CD14-positive monocyte (primary cell): ENCODE measurements at regions not wholly inside any gene's neighbourhood (a gene's known extent, or its start where the extent isn't known, plus 50 kb on each side); places are given as distances from the start of the nearest gene placed in this dataset.

Experiments
- DNase-seq, 3 donors: peaks; one replicate each; pipeline ENCODE4 v3.0.0-alpha.2; 2011 to 2022
- H2AFZ ChIP-seq: 2 replicates; pipeline ENCODE4 v1.6.0; 2012; ENCODE audit warnings: mild to moderate bottlenecking, low read depth, low read length, inconsistent platforms; ENCODE audit not compliant: insufficient read depth, poor library complexity, severe bottlenecking
- H3K27ac ChIP-seq, 2 donors: 1 replicate in 1 of 2; 2 replicates in 1 of 2; pipeline ENCODE4 v1.5.1; 2012 to 2013; ENCODE audit warnings: low read length in 2 of 2, control low read depth in 1 of 2, inconsistent platforms in 1 of 2, low read depth in 1 of 2, mild to moderate bottlenecking in 1 of 2
- H3K27me3 ChIP-seq, 2 donors: one replicate each; pipeline versions ENCODE4 v1.6.0 to v1.6.1; 2011 to 2013; ENCODE audit warnings: low read length in 2 of 2; ENCODE audit not compliant: control insufficient read depth in 2 of 2, insufficient read depth in 2 of 2
- H3K36me3 ChIP-seq, 2 donors: replicated peaks in 1 of 2; 1 replicate in 1 of 2; 2 replicates in 1 of 2; pipeline versions ENCODE4 v1.5.1 to v1.6.1; 2012 to 2013; ENCODE audit warnings: low read length in 2 of 2, control low read depth in 1 of 2, inconsistent platforms in 1 of 2, mild to moderate bottlenecking in 1 of 2; ENCODE audit not compliant: insufficient read depth in 2 of 2, control insufficient read depth in 1 of 2
- H3K4me1 ChIP-seq, 2 donors: 1 replicate in 1 of 2; 2 replicates in 1 of 2; pipeline versions ENCODE4 v1.5.1 to v1.6.1; 2012 to 2013; ENCODE audit warnings: low read length in 2 of 2, control low read depth in 1 of 2, inconsistent platforms in 1 of 2, mild to moderate bottlenecking in 1 of 2, moderate library complexity in 1 of 2; ENCODE audit not compliant: insufficient read depth in 2 of 2, control insufficient read depth in 1 of 2
- H3K4me2 ChIP-seq: replicated peaks from 2 replicates; pipeline ENCODE3; 2012; ENCODE audit warnings: low read length, moderate library complexity, mild to moderate bottlenecking; ENCODE audit not compliant: poor library complexity, severe bottlenecking; ENCODE audit errors: extremely low read depth
- H3K4me3 ChIP-seq, 3 experiments: fragments of 200-600 bp in 1 of 3; sonication (generic) in 1 of 3; replicated peaks in 1 of 3; 1 replicate in 2 of 3; 2 replicates in 1 of 3; pipeline ENCODE4 v1.5.1; 2011 to 2013; ENCODE audit warnings: low read length in 3 of 3, mild to moderate bottlenecking in 3 of 3, control low read depth in 2 of 3, low read depth in 2 of 3, inconsistent platforms in 1 of 3, moderate library complexity in 1 of 3
- H3K79me2 ChIP-seq: 2 replicates; pipeline ENCODE4 v1.6.0; 2012; ENCODE audit warnings: mild to moderate bottlenecking, control low read depth, inconsistent platforms, low read length, moderate library complexity; ENCODE audit not compliant: insufficient read depth
- H3K9ac ChIP-seq: 2 replicates; pipeline ENCODE4 v1.6.0; 2017; ENCODE audit warnings: low read length, mild to moderate bottlenecking; ENCODE audit not compliant: insufficient read depth, poor library complexity, severe bottlenecking
- H3K9me3 ChIP-seq, 2 donors: replicated peaks in 1 of 2; 1 replicate in 1 of 2; 2 replicates in 1 of 2; pipeline versions ENCODE4 v1.5.1 to v1.6.1; 2012 to 2013; ENCODE audit warnings: low read length in 2 of 2, control low read depth in 1 of 2; ENCODE audit not compliant: control insufficient read depth in 1 of 2, insufficient read depth in 1 of 2
- H4K20me1 ChIP-seq: 2 replicates; pipeline ENCODE4 v1.6.0; 2012; ENCODE audit warnings: mild to moderate bottlenecking, low read length, control low read depth, moderate library complexity; ENCODE audit not compliant: insufficient read depth
- H3K27ac Mint-ChIP-seq, 7 donors: one replicate each; pipeline ENCODE4 v1.8.0; 2020; ENCODE audit warnings: mild to moderate bottlenecking in 7 of 7, mixed read lengths in 7 of 7, moderate library complexity in 6 of 7, inconsistent platforms in 2 of 7
- H3K27me3 Mint-ChIP-seq, 3 donors: one replicate each; pipeline ENCODE4 v1.8.0; 2021 to 2022; ENCODE audit warnings: low read depth in 3 of 3, mild to moderate bottlenecking in 3 of 3, mixed read lengths in 3 of 3, moderate library complexity in 3 of 3, inconsistent platforms in 1 of 3
- H3K36me3 Mint-ChIP-seq, 2 donors: one replicate each; pipeline ENCODE4 v1.8.0; 2020; ENCODE audit warnings: mixed read lengths in 2 of 2, inconsistent platforms in 1 of 2, mild to moderate bottlenecking in 1 of 2
- H3K4me1 Mint-ChIP-seq: one replicate; pipeline ENCODE4 v1.8.0; 2020; ENCODE audit warnings: mild to moderate bottlenecking, mixed read lengths
- H3K4me3 Mint-ChIP-seq, 2 donors: one replicate each; pipeline ENCODE4 v1.8.0; 2020; ENCODE audit warnings: mild to moderate bottlenecking in 2 of 2, mixed read lengths in 2 of 2, moderate library complexity in 1 of 2
- H3K9me3 Mint-ChIP-seq, 7 donors: one replicate each; pipeline ENCODE4 v1.8.0; 2020 to 2022; ENCODE audit warnings: mixed read lengths in 7 of 7, mild to moderate bottlenecking in 6 of 7, moderate library complexity in 6 of 7, inconsistent platforms in 2 of 7
- CTCF ChIP-seq: fragments of 200-600 bp; IDR thresholded peaks from one replicate; pipeline ENCODE4 v1.8.0; 2022; ENCODE audit warnings: antibody characterized with exemption, mild to moderate bottlenecking
- WGBS: methylation state at CpG from one replicate; pipeline ENCODE4 v1.1.5; 2013; ENCODE audit warnings: missing lambda C conversion rate; ENCODE audit not compliant: insufficient coverage; 5-methylcytosine and 5-hydroxymethylcytosine counted together
- intact Hi-C, 2 donors: fragments of 100-400 bp; cut with micrococcal nuclease; formaldehyde crosslinking; loops; one replicate each; pipeline versions ENCODE4 v1.15.0 to v1.15.1; 2023

- Mint-ChIP-seq H3K4me1 (no peaks in the 10 kb centered on the region), H3K27ac (no peak overlapping the region)
Observed at GRCh38 chr5:117473165-117473564, 898.5 kb upstream of the SEMA6A start.

GRCh38 chr5:117463881-117464570 lies 889.4 kb upstream of the SEMA6A start:
- H3K4me2 ChIP-seq: no peak overlapping the region
- Mint-ChIP-seq H3K9me3 (no peaks in the 10 kb centered on the region), H3K36me3 (no peaks in the 10 kb centered on the region), H3K27me3 (no peaks in the 10 kb centered on the region), H3K27ac (no peak overlapping the region), H3K4me1 (no peaks in the 10 kb centered on the region), H3K4me3 (no peak overlapping the region)
- H3K79me2 ChIP-seq: no peaks in the 10 kb centered on the region
- no peaks in the 10 kb centered on the region for H3K27me3 ChIP-seq
- no peak overlapping the region for H2AFZ ChIP-seq
- intact Hi-C loops: no loop called here
- TF ChIP-seq CTCF: no peak
- H3K9ac ChIP-seq: no peak overlapping the region
- no peaks in the 10 kb centered on the region for H3K9me3 ChIP-seq
- DNase-seq: no peak
- H3K4me3 ChIP-seq: no peak overlapping the region
- WGBS: no CpG with 5 or more reads among the region's 3 CpGs
- H3K4me1 ChIP-seq: no peaks in the 10 kb centered on the region
- H3K27ac ChIP-seq: no peak overlapping the region
- H4K20me1 ChIP-seq: no peaks in the 10 kb centered on the region
- no peaks in the 10 kb centered on the region for H3K36me3 ChIP-seq

More at GRCh38 chr5:117473165-117473564, 898.5 kb upstream of the SEMA6A start:
- no peak for TF ChIP-seq CTCF
- Mint-ChIP-seq H3K27me3 (no peaks in the 10 kb centered on the region), H3K36me3 (no peaks in the 10 kb centered on the region), H3K9me3 (no peaks in the 10 kb centered on the region), H3K4me3 (no peak overlapping the region)
- Histone ChIP-seq H3K36me3 (no peaks in the 10 kb centered on the region), H3K4me3 (no peak overlapping the region), H3K9me3 (no peaks in the 10 kb centered on the region), H3K79me2 (no peaks in the 10 kb centered on the region), H3K4me2 (no peak overlapping the region), H4K20me1 (no peaks in the 10 kb centered on the region), H3K27ac (no peak overlapping the region), H3K4me1 (no peaks in the 10 kb centered on the region), H3K27me3 (no peaks in the 10 kb centered on the region), H3K9ac (no peak overlapping the region), H2AFZ (no peak overlapping the region)
- 100% methylated on average over 2 of the region's 4 CpGs for WGBS
- intact Hi-C loops: no loop called here
- DNase-seq: no peak
